ENCODE measurements at regions not wholly inside any gene's neighbourhood (a gene's known extent, or its start where the extent isn't known, plus 50 kb on each side); places are given as distances from the start of the nearest gene placed in this dataset.
"Not testable (repeated sequence)": the region's sequence is repeated elsewhere in the genome, so short reads cannot be mapped to it uniquely, and the experiment has no call there.

DNA sequence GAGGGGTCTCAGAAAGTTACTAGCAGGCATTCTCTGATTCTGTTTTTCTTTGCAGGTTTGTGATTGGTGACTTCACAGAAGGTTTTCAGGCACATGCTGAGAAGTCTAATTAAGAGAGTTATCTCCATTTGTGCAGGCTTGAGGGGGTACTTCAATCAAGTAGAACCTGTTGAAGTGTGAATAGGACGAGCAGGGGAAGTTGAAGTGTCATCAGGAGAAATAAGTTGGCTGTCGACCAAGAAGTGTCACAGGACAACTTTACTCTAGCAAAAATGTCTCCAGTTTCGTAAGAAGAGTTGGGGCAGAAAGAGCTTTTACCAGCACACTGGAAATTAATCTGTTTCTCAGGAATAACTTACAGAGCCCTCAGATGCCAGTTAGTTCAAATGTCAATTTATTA lies 576.5 kb upstream of the SLITRK5 start:
- no peak for DNase-seq (ENCODE audit: low spot score)

DNA sequence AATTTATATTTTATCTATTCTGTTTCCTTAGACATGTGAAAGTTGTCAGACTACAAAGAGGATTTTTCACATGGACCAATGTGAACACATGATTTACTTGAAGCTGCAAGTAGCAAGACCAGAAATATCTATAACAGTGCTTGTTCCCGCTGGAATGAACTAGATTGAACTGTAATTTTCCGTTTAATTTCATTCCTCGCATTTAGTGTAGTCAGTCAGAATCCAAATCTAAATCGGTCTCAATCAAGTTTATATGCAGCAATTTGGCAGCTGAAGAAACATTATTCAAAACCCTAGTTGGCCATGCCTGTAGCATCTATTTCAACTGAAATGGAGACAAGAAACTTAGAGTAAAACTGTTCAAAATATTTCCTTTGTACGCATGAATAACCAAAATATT lies 570.7 kb upstream of the SLITRK5 start:
- DNase-seq (ENCODE audit: low spot score) = no peak

DNA sequence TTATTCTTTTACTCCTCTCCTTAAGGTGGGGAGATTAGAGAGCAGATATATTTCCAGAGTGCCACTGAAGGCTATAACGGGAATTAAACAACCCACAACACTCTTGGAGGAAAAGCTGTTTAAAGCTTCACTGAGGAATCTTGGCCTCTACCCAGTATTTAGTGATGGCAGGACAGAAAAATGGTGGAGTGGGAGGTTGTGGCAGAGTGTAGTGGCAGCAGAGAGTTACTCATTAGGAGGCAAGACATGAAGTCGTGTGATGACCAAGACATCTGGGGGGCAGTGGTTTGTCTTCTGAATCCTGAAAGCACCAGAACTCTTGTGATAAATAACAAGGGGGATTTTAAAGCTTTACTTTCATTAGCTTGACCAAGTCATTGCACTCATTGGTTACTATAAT lies 563.5 kb upstream of the SLITRK5 start:
- no peak for DNase-seq (ENCODE audit: low spot score)

DNA sequence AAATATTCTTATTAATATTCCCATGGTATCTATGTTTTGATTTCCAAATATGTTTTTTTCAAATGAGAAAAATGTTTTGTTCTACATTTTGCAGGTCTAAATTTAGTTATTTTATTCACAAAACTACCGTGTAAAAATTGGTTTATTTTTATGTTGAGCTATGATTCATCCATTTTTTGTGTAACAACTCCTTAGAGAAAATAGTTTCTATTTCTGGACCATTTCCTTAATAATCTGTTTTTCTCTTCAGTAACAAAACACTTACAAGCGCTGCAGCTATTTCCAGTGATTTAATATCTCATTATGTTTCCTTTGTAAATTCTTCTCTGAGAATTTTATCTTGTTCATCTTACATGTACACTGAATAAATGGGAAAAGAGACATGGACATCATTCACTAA lies 550.7 kb upstream of the SLITRK5 start:
- no peak for DNase-seq (ENCODE audit: low spot score)

DNA sequence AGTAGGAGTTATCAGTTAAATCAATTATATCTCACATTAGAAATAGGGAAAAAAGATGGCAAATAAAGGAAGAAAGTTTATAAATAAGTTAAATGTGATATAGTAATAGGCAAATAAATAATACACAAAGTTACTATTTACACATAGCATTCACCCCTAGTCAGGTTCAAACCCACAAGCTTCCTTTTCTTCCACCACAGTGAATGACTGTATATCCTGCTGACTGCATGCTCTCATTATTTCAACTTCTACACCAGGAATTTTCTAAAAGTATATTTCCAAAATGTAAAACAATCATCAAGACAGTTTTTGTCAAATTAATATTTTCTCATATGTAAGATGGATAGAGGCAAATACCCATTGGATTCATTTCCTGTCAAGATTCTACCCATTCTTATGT lies 548.6 kb upstream of the SLITRK5 start:
- no peak for DNase-seq (ENCODE audit: low spot score)

DNA sequence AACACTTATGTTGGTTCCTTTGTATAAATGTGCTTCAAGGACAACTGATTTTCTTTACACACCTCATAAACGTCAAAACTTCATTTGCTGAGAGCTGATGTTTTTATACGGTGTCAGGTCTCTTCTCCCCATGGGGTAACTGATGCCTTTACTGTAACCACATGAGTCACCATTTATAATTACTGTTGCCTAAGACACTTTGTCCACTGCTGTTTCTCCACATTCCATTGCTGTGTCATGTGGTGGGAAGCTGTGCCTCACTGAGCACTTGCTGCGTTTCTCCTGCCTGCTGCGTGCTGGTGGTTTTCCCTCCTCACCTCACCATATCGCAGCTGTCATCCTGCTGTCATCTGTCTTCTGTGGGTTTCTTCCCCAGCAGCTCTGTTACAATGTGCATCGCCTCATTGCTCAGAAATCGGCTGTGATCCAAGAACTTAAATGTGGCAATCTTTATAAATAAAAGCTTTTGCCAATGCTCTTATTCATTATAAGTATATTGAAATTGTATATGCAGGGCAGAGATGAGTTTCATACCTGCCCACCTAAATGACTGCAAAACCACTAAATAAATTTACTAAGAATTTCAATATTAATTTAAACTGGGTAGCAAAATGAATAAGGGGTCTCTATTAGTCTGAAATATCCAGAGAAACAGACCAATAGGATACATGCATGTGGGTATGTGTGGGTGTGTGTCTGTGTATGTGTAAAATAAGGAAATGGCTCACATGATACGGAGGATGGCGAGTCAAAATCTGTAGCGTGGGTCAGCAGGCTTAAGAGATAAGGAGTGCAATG lies 547.0 kb upstream of the SLITRK5 start:
- no peak for DNase-seq (ENCODE audit: low spot score)

DNA sequence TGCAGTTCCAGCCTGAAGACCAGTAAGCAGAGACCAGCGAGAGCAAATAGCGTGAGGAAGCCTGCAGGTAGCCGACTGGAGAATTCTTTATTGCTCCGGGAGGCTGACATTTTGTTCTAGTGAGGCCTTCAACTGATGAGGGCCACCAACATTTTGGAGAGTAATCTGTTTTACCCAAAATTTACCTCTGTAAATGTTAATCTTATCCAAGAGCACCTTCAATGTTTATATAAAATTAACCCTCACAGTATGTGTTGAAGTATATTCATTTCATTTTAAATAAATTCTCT lies 546.4 kb upstream of the SLITRK5 start:
- no peak for DNase-seq (ENCODE audit: low spot score)

DNA sequence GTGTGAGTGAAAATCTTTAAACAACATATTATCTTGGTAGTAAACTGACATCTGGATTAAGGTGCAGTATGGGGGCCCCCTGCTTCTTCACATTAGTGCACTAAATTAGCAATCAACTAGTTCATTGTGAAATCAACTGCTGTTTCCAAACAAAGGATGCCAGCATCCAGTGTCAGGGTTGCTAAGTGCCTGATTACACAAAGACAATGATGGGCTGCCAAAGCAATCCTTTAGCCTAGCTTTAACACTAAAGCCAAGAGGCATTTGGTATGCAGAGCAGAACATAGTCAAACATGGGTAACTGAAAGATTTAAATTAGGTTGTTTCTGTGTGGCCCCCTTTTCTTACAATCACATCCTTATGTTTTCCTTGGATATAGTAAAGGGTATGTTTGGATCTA lies 543.1 kb upstream of the SLITRK5 start:
- DNase-seq (ENCODE audit: low spot score) = no peak

DNA sequence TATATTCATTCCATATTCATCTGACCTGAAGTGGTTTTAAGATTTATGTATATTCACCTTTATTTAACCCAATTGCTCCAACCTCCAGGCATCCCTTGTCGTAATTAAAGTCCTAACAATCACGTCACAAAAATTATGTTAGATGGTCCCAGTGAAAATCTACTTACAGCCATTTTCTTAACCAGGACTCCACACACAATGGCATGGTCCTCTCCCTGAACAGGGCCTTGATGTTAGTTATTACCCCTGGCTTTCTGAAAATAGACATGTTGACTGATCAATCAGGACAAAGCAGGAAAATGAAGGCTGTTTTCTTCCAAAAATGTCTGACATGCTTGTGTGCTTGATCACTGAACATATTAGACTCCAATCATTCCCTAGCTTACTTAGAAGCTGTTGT lies 542.7 kb upstream of the SLITRK5 start:
- DNase-seq (ENCODE audit: low spot score) = no peak

DNA sequence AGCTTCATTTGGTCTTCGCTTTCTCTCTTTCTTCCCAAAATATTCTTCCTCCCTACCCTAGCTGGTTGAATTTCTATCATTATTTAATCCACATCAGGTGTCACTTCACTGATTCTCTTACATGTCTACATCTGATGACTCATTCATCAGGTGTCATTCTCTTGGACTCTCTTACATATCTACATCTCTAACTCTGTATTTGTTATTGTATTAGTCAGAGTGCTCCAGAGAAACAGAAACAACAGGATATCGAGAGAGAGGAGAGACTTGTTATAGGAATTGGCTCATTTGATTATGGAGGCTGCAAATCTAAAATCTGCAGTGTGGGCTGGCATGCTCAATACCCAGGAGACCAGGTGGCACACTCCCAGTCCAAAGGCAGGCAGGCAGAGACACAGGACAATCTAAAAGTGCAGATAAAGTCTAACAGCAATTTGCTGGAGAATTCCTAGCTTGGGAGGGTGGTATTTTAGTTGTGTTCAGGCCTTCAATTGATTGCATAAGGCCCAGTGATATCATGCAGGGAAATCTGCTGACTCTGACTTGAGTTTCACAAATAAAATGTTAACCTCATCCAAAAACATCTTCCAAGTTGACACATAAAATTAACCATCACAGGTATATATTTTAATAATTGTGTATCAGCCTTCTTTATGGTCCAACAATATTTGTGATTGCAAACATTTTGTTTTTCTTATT lies 541.4 kb upstream of the SLITRK5 start:
- DNase-seq (ENCODE audit: low spot score) = no peak

DNA sequence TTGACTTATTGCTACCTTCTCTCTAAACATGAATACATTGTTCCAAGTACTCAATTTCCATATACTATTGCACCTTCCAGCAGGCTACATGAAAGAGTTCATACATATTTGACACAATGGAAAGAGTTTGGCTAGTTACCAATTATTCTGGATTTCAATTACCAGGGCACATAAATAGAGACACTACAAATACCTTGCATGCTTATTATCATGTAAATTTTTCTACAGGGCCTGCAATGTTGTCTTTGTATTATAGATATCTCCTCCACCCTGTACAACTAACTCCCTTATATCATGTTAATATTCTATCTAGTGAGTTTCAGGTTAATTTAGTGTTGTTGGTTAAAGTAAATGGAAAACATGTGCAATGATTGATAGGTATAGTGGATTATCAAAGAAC lies 540.7 kb upstream of the SLITRK5 start:
- no peak for DNase-seq (ENCODE audit: low spot score)

DNA sequence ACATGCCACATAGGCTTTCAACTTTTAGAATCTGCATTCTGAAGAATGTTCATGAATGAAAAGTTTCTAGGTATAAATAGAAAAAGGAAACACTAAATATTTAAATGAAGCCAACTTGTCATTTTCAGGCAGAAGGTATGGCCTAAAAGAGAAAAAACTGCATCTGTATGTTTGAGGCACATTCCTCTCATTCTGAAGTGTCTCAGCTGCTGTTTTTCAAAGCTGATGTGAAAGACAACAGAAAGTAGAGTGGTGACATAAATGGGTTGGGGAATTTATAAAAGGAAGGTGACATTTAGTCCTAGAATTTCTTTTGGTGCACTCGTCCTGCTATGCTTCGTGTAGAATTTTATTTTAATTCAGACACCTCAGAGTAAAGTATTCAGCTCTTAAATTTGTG lies 539.6 kb upstream of the SLITRK5 start:
- no peak for DNase-seq (ENCODE audit: low spot score)

DNA sequence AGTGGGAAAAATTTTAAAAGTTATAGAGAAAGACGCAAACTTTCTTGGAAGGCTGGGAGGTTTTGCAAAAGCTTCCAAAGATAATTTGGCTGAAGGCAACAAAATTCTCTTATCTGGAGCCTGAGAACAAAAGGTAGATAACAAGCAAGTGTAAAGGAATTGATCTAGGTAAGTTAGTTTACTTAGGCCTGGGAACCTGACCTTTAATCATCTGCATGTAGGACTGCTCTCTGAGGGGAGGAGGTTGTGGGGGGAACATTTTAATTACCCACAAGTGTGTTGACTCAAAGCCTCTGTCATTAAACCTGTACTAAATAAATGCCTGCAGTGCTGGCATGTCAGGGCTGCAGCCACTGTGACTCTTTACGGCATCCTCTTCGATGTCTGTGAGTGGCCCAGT lies 532.3 kb upstream of the SLITRK5 start:
- no peak for DNase-seq (ENCODE audit: low spot score)

DNA sequence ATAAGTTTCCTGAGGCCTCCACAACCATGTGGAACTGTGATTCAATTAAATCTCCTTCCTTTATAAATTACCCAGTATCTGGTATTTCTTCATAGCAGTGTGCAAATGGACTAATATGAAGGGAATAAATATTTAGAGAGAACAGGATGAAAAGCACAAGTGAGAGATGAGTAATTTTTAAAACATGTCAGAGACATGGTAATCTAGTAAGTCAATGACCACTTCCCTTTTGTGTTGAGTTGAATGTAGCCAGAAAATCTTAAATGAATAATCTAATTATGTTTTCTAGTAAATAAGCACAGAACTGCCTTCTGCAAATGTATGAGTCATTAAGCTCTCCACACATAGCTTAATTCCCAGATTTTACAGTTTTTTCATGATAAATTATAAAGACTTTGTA lies 524.1 kb upstream of the SLITRK5 start:
- no peak for DNase-seq (ENCODE audit: low spot score)

DNA sequence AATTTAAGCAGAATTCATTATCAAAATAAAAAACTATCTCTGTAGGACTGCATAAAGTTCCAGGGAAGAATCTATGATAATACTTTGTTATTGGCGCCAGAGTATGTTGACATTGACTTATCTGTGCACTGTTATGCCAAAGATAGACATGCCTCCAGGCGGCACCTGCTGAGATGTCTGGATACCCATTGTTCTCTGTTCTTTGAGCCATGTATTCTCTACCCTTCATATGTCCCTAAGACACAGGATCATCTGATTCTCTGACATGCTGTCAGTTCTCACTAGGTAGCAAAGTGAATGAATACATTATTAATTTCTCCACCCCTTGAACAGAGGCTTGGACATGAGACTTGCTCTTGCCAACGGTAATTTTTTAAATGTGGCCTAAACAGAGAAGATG lies 517.8 kb upstream of the SLITRK5 start:
- no peak for DNase-seq (ENCODE audit: low spot score)

DNA sequence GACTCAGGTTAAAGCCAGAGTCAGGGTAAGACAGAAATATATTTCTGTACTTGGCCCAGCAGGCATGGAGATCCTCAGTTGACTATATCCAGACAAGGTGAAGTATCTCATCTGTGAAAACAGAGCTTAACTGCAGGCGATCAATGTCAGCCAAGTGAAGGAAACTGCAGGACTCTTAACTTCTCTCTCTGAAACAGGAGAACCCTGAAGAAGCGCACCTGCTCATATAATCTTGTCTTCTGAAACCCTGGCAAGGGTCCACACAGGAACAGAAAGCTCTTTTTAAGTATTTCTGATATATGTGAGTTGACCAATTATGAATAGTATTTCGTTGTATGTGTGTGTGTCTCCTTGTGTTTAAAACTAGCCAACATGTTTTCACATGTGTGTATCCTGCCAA lies 504.8 kb upstream of the SLITRK5 start:
- no peak for DNase-seq (ENCODE audit: low spot score)

DNA sequence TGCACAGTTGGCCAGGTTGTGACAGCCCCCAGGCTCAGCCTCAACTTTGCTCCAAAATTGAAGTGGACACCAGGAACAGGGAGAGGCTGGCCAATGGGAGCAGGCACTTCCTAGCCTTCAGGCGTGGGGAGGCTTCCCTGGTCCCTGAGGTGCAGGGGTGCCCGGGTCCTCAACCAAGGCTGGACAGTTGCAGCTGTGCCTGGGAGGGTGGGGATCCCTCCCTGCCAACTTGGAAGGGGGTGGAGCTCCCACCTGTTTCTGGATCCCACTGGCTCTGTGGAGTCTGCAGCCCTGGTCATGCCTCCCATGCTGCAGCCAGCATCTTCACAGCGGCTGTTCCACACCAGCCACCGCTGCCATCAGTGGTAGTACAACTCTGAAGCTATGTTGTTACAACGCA lies 502.8 kb upstream of the SLITRK5 start:
- DNase-seq (ENCODE audit: low spot score) = no peak

DNA sequence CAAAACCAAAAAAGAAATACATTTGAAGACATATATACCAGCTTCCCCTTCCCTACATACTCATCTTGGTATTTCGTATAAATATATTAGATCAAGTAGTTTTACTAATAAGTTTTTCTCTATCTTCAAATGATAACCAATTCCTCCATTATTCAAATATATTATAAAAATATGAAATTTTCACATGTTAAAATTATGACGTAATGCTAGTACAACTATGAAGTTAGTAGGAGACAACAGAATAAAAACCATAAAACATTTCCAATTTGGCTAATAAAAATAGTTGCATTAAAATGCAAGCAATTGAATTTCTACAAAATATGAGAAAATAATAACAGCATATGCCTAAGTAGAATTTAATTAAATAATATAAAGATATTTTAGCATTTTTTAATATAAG lies 501.8 kb upstream of the SLITRK5 start:
- no peak for DNase-seq (ENCODE audit: low spot score)

DNA sequence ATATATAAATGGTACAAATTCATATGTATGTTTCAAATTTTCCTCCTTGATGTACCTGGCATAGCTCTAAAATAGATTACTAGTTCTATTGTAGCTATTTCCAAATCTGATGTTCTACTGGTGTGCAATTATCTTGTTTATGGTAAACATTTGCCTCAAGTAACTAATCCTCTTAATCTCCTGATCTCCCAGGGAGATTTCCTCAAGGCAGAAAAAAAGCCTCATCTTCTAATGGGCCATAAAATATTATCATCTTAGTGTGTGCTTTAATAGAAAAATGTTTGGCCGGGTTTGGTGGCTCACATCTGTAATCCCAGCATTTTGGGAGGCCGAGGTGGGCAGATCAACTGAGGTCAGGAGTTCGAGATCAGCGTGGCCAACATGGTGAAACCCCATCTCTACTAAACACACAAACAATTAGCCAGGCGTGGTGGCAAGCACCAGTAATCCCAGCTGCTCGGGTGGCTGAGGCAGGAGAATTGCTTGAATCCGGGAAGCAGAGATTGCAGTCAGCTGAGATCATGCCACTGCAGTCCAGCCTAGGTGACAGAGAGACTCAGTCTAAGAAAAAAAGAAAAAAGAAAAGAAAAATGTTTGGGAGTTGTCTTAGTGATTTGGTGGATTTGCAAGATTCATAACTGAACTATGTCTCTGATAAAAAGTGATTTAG lies 498.9 kb upstream of the SLITRK5 start:
- no peak for DNase-seq (ENCODE audit: low spot score)

DNA sequence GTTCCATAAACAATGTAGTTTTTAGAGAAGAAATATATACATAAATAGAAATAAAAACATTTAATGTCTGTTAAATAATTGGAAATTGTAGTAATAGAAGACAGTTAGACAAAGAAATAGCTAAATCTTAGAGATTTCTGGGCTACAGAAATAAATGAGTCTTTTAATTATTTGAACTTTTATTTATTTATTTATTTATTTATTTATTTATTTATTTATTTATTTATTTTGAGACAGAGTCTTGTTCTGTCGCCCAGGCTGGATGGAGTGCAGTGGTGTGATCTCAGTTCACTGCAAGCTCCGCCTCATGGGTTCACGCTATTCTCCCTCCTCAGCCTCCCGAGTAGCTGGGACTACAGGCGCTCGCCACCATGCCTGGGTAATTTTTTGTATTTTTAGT lies 486.0 kb upstream of the SLITRK5 start:
- DNase-seq (ENCODE audit: low spot score) = not testable (repeated sequence)

DNA sequence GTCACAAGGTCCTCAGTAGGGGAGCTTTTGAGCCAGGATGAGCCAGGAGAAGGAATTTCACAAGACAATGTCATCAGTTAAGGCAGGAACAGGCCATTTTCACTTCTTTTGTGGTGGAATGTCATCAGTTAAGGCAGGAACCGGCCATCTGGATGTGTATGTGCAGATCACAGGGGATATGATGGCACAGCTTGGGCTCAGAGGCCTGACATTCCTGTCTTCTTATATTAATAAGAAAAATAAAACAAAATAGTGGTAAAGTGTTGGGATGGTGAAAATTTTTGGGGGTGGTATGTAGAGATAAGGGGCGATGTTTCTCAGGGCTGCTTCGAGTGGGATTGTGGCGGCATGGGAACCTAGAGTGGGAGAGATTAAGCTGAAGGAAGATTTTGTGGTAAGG lies 484.5 kb upstream of the SLITRK5 start:
- DNase-seq (ENCODE audit: low spot score) = not testable (repeated sequence)

DNA sequence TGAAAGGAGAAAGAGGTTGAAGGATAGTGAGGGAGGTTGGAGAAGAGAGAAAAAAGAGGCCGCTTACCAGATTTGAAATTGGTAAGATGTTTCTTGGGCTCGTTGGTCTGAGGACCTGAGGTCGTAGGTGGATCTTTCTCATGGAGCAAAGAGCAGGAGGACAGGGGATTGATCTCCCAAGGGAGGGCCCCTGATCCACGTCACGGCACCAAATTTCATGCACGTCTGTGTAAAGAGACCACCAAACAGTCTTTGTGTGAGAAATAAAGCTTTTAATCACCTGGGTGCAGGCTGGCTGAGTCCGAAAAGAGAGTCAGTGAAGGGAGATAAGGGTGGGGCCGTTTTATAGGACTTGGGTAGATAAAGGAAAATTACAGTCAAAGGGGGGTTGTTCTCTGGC lies 479.7 kb upstream of the SLITRK5 start:
- DNase-seq (ENCODE audit: low spot score) = not testable (repeated sequence)

DNA sequence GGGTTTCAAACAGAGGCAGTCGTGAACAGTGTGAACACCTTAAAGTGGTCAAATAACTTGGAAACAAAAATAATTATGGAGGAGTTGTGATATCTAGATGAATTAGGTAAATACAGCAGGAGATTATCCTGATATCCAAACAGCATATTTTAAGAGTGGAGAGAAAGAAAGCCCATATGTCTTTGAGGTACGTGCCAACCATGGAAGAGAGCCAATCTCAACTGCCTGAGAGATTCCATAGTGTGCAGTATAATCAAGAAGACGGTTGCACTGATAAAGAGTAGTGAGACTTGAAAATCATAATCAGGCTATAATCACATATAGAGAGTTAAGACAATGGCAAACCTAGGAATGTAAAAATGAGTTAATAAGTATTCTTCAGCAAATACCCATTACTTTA lies 472.8 kb upstream of the SLITRK5 start:
- DNase-seq (ENCODE audit: low spot score) = no peak

DNA sequence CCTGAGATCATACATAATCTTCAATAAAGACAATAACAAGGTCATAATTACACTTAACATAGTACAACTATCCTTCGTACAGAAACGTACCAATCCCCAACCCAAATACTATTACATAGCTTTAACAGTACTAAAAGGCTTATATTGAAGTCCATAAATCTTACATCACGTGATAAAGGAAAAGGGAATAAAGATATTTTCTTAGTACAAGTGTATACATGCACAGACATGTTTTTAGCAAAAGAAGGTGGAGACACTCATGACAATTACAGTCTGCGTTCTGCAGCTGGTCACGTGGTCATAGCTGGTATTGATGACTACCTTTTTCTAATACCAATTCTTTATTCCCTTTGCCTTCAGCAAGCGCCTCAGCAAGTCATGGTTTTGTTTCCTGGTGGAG lies 464.5 kb upstream of the SLITRK5 start:
- DNase-seq (ENCODE audit: low spot score) = no peak
